ENCODE measurements at regions not wholly inside any gene's neighbourhood (a gene's known extent, or its start where the extent isn't known, plus 50 kb on each side); places are given as distances from the start of the nearest gene placed in this dataset.

DNA sequence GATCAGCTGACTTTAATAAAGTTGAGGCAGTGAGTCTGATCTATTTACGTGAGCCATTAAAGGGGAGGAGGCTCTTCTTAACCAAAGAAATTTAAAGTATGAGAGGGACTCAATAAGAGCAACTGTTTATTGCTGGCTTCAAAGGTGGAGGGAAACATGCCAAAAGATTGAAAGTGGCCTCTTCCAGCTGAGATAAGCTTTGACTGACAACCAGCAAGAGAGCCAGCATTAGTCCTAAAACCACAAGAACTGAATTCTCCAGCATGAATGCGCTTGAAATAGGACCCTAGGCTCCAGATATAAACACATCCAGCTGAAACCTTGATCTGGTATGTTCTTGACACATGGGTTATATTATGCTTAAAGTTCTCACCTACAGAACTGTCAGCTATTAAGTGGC, 123.1 kb upstream of the GJE1 start:
- TF ChIP-seq POLR2A (IDR thresholded peaks at IDR 0.05): no peak
- TF ChIP-seq, protein P1, sequence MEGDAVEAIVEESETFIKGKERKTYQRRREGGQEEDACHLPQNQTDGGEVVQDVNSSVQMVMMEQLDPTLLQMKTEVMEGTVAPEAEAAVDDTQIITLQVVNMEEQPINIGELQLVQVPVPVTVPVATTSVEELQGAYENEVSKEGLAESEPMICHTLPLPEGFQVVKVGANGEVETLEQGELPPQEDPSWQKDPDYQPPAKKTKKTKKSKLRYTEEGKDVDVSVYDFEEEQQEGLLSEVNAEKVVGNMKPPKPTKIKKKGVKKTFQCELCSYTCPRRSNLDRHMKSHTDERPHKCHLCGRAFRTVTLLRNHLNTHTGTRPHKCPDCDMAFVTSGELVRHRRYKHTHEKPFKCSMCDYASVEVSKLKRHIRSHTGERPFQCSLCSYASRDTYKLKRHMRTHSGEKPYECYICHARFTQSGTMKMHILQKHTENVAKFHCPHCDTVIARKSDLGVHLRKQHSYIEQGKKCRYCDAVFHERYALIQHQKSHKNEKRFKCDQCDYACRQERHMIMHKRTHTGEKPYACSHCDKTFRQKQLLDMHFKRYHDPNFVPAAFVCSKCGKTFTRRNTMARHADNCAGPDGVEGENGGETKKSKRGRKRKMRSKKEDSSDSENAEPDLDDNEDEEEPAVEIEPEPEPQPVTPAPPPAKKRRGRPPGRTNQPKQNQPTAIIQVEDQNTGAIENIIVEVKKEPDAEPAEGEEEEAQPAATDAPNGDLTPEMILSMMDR (IDR thresholded peaks at IDR 0.05): no peak

Measured in Peyer's patch (tissue), 4 donors.